Upper lobe of right lung (tissue), 1 donor: ENCODE measurements at regions not wholly inside any gene's neighbourhood (a gene's known extent, or its start where the extent isn't known, plus 50 kb on each side); places are given as distances from the start of the nearest gene placed in this dataset.

Source experiments
- ATAC-seq: fragments of 200-7000 bp; cut with Tn5 transposase; one replicate; pipeline ENCODE4 v1.9.1; 2020; ENCODE audit warnings: mild to moderate bottlenecking, moderate library complexity
- DNase-seq: peaks from one replicate; pipeline ENCODE4 v3.0.0-alpha.2; 2020
- H3K27ac ChIP-seq: fragments of 200-600 bp; one replicate; pipeline ENCODE4 v1.8.0; 2022
- H3K27me3 ChIP-seq: fragments of 200-600 bp; one replicate; pipeline ENCODE4 v1.8.0; 2022; ENCODE audit warnings: mild to moderate bottlenecking
- H3K36me3 ChIP-seq: fragments of 200-600 bp; one replicate; pipeline ENCODE4 v1.8.0; 2022
- H3K4me1 ChIP-seq: fragments of 200-600 bp; one replicate; pipeline ENCODE4 v1.8.0; 2022
- H3K4me3 ChIP-seq: fragments of 200-600 bp; one replicate; pipeline ENCODE4 v1.8.0; 2022; ENCODE audit warnings: mild to moderate bottlenecking
- H3K9me3 ChIP-seq: fragments of 200-600 bp; one replicate; pipeline ENCODE4 v1.8.0; 2022
- CTCF ChIP-seq: fragments of 200-600 bp; IDR thresholded peaks from one replicate; pipeline ENCODE4 v1.8.0; 2022; ENCODE audit warnings: antibody characterized with exemption
- intact Hi-C: fragments of 100-400 bp; cut with DNase I; formaldehyde crosslinking; loops from one replicate; pipeline ENCODE4 v1.11.0; 2022
- donor health status: DM: no; HTN: yes; CAD: no; lungs with severe emphysema.

GRCh38 chr9:82147798-82148425, 159.3 kb downstream of the SPATA31D1 start:
- DNase-seq (no peak), ATAC-seq (no peak)
- Histone ChIP-seq H3K27ac (no peak overlapping the region), H3K36me3 (no peaks in the 10 kb centered on the region), H3K4me1 (no peaks in the 10 kb centered on the region), H3K9me3 (no peaks in the 10 kb centered on the region), H3K27me3 (no peaks in the 10 kb centered on the region), H3K4me3 (no peak overlapping the region)
- no peak for TF ChIP-seq CTCF
- intact Hi-C loops = no loop called here

DNA sequence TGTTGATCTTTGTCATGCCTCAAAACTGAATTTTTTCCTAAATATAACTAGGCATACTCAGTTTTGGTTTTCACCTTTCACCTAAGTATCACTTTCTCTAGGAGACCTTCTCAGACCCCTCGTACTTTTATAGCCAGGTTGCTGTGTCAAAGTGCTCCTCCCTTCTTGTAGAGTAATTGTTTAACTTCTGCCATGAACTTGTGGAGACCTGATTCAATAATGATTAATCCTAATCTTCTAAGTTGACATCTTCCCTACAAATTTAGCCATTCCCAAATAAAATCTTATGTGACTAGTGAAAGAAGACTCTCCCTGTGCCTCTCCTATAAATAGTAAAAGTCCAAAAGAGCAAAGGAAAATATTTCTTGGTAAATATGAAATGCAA, 159.8 kb downstream of the SPATA31D1 start:
- no peak overlapping the region for H3K27ac ChIP-seq
- H3K4me1 ChIP-seq = no peaks in the 10 kb centered on the region
- intact Hi-C loops = no loop called here
- TF ChIP-seq CTCF = no peak
- DNase-seq = no peak
- no peaks in the 10 kb centered on the region for H3K27me3 ChIP-seq
- no peak for ATAC-seq
- H3K36me3 ChIP-seq = no peaks in the 10 kb centered on the region
- no peaks in the 10 kb centered on the region for H3K9me3 ChIP-seq
- H3K4me3 ChIP-seq = no peak overlapping the region

DNA sequence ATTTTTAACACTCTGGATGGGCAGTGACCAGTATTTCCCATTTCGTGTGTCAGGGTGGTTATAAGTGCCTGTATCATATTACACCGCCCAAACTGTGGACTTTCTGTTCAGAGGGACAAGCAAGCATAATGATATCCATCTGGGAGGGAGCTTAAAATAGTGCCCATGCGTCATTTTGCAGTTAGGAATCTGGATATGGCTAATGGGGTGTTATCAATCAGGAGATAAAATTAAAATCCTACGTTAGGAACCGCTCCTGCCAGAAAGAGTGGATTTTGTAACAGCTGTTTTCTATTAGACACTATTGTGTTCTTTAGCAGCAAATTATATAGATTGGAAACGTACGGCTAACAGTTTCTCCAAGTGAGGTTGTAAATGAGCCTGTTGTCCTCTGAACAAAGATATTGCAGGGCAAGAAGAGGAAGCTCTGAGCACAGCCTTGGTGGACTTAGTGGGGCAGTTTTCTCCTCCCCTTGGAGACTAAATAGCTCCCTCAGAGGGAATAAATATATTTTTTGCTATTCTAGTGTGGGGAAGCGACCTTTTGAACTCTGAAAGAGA, 160.4 kb downstream of the SPATA31D1 start:
- ATAC-seq = no peak
- intact Hi-C loops = no loop called here
- H3K36me3 ChIP-seq = no peaks in the 10 kb centered on the region
- no peak overlapping the region for H3K4me3 ChIP-seq
- no peaks in the 10 kb centered on the region for H3K4me1 ChIP-seq
- TF ChIP-seq CTCF = no peak
- no peaks in the 10 kb centered on the region for H3K9me3 ChIP-seq
- no peaks in the 10 kb centered on the region for H3K27me3 ChIP-seq
- H3K27ac ChIP-seq = no peak overlapping the region
- no peak for DNase-seq

DNA sequence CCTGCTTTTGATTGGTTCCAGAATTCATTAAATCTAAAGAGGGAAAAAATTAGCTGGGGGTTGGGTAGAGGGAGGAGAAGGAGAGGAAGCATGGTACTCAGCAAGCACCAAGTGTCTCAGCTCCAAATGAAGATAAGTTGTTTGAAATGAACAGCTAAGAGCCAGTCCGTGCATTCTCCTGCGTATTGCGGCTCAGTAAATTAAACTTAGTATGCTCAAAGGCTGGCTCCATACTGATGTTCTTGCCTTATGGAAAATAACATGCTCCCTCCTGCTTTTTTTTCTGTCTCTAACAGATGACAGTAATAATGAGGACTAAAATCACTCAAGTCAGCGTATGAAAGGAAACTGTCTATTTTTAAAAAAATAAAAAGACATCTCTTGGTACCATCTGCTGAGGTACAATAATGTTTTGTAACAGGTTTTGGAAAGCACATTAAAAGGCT, 161.0 kb downstream of the SPATA31D1 start:
- ATAC-seq (no peak), DNase-seq (no peak)
- no peak overlapping the region for H3K27ac ChIP-seq
- no peak overlapping the region for H3K4me3 ChIP-seq
- H3K9me3 ChIP-seq = no peaks in the 10 kb centered on the region
- no peaks in the 10 kb centered on the region for H3K27me3 ChIP-seq
- no peaks in the 10 kb centered on the region for H3K4me1 ChIP-seq
- no peaks in the 10 kb centered on the region for H3K36me3 ChIP-seq
- intact Hi-C loops = no loop called here
- TF ChIP-seq CTCF = no peak

DNA sequence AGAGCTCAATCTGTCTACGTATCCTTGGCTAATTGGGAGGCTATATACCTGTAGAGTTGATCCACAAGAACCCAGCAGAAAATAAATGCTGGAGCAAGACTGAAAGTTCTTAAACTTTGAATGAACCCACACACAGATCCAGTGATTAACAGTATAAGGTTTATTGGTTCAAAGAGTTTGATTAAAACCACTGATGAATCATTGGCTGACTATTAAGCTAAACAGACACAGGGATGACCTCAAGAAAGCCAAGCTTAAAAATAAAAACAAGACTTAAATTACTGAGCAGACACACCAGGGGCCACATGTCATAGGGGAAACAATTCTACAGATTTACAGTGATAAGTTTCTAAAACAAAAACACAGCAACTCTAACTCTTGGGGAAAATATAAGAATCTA, 163.6 kb downstream of the SPATA31D1 start:
- no peak overlapping the region for H3K4me3 ChIP-seq
- intact Hi-C loops = no loop called here

More for the DNA sequence above, 163.6 kb downstream of the SPATA31D1 start:
- Histone ChIP-seq H3K9me3 (no peaks in the 10 kb centered on the region), H3K36me3 (no peaks in the 10 kb centered on the region), H3K27me3 (no peaks in the 10 kb centered on the region), H3K4me1 (no peaks in the 10 kb centered on the region), H3K27ac (no peak overlapping the region)
- ATAC-seq (no peak), DNase-seq (no peak)
- no peak for TF ChIP-seq CTCF
